ENCODE measurements at regions not wholly inside any gene's neighbourhood (a gene's known extent, or its start where the extent isn't known, plus 50 kb on each side); places are given as distances from the start of the nearest gene placed in this dataset.

DNA sequence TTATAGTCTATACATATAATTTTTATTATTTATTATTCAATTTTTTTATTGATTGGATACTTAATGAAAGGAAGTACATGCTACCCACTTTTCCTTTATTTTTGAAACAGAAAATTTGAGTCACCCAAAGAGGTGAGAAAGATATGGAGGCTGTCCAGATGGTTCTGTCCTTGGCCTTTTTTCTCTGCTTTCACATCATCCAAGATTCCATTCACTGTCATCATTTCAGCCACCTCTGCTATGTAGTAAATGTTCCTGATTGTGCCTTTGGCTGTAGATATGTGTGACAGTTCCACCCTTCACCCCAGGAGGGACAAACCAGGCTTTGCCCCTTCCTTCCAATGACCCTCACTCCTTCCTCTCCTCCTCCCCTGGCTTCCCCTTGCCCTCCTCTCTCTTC lies 675.7 kb upstream of the ID2 start:
- Histone ChIP-seq H3K9me3 (no peaks in the 10 kb centered on the region), H3K27me3 (no peaks in the 10 kb centered on the region), H3K4me3 (no peak overlapping the region), H3K36me3 (no peaks in the 10 kb centered on the region), H3K4me1 (peaks cover 0 to 14% (median 0%) of the 10 kb centered on the region in 3 donors), H3K27ac (no peak overlapping the region)
- no peak for DNase-seq
- intact Hi-C loops (cut with DNase I) = no loop called here
- TF ChIP-seq, protein P1, sequence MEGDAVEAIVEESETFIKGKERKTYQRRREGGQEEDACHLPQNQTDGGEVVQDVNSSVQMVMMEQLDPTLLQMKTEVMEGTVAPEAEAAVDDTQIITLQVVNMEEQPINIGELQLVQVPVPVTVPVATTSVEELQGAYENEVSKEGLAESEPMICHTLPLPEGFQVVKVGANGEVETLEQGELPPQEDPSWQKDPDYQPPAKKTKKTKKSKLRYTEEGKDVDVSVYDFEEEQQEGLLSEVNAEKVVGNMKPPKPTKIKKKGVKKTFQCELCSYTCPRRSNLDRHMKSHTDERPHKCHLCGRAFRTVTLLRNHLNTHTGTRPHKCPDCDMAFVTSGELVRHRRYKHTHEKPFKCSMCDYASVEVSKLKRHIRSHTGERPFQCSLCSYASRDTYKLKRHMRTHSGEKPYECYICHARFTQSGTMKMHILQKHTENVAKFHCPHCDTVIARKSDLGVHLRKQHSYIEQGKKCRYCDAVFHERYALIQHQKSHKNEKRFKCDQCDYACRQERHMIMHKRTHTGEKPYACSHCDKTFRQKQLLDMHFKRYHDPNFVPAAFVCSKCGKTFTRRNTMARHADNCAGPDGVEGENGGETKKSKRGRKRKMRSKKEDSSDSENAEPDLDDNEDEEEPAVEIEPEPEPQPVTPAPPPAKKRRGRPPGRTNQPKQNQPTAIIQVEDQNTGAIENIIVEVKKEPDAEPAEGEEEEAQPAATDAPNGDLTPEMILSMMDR (IDR thresholded peaks at IDR 0.05) = no peak
- TF ChIP-seq POLR2A (IDR thresholded peaks at IDR 0.05) = no peak

DNA sequence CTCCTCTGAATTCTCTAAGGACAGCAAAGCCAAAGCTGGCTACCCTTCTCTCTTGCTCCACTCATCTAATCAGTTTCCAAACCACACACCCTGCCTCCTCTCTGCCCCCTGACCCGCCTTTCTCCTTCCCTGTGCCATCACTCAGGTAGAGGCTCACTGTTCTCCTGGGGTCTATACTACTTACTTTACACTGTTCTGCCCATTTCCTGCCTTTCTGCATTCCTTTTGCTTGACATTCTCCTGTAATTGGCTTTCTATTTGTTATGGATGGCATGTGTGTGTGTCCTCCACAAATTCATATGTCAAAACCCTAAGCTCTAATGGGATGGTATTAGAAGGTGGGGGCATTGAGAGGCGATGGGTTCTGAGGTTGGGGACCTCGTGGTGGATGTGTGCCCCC lies 675.2 kb upstream of the ID2 start:
- Histone ChIP-seq H3K4me3 (no peak overlapping the region), H3K27ac (no peak overlapping the region), H3K4me1 (peaks cover 0 to 14% (median 0%) of the 10 kb centered on the region in 3 donors), H3K9me3 (no peaks in the 10 kb centered on the region), H3K27me3 (no peaks in the 10 kb centered on the region), H3K36me3 (no peaks in the 10 kb centered on the region)
- TF ChIP-seq POLR2A (IDR thresholded peaks at IDR 0.05) = no peak
- TF ChIP-seq, protein P1 (IDR thresholded peaks at IDR 0.05) = no peak
- DNase-seq = no peak
- 70 to 91% methylated on average over 3 of the region's 3 CpGs for WGBS, 2 donors
- intact Hi-C loops (cut with DNase I) = no loop called here

DNA sequence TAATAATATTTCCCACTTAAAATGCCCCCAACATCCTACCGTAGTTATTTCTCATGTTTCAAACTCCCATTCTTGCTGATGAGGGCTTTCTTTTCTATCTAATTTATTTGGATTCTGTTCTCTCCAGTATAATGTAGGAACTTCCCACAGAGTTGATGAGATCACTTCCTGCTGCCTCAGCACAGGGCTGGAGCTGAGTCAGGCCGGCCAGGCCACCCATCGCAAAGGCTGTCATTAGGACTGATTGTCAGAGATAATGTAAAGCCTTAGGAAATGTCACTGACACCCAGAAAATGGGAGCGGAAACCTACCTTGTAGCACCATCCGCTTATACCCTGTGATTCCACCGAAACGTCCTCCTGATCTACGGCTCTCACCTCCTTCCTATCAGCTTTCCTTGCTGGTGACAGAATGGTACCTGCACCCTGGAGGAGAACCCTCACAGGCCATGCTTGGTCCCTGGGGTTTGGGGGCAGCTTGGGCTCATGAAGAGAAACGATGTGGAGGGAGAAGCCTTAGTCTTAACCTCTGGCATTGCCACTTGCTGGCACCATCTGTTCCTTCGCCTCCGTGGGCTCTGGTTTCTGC lies 672.8 kb upstream of the ID2 start:
- DNase-seq = no peak
- WGBS, 2 donors = 92% methylated on average over 11 of the region's 11 CpGs
- TF ChIP-seq, protein P1 (IDR thresholded peaks at IDR 0.05) = no peak
- no peak for TF ChIP-seq POLR2A (IDR thresholded peaks at IDR 0.05)
- intact Hi-C loops (cut with DNase I) = no loop called here
- H3K9me3 ChIP-seq = no peaks in the 10 kb centered on the region
- peaks cover 0 to 7% (median 0%) of the 10 kb centered on the region in 3 donors for H3K4me1 ChIP-seq
- no peaks in the 10 kb centered on the region for H3K36me3 ChIP-seq
- no peak overlapping the region for H3K27ac ChIP-seq
- no peaks in the 10 kb centered on the region for H3K27me3 ChIP-seq
- H3K4me3 ChIP-seq = no peak overlapping the region

DNA sequence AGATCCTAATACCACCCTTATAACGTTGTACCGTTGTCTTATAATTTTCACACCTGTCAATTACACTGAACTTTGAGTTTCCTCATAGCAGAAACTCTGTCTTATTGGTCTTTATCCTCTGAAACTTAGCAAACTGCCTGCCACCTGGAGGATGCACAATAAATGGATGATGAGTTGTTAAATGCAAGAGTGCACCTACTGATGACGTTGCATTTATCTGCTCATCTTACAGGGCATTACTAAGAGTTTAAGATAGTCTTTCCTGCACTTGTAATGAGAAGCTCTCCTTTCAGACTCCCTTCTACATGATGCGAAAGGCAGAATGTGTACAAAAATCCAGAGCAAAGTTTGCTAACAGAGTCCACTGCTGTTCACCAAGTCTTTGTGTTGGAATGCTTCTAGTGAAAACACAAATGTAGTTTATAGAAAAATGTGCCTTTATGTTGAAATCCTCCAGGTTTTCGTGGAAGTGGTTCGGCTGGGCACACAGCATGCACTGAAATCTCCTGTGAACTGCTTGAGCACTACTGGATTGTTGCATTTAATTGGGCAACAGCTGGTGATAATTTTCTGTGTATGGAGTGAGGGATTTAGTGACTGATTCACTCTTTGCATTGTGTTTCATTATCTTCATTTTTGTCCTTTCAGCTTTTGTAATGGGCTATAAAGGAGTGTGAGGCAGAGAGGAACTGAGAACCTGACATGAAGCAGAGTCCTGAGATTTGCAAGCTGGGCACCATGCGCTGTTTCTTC lies 665.8 kb upstream of the ID2 start:
- intact Hi-C loops (cut with DNase I) = no loop called here
- WGBS, 2 donors = 82 to 84% methylated on average over 7 of the region's 7 CpGs
- TF ChIP-seq, protein P1 (IDR thresholded peaks at IDR 0.05) = no peak
- no peak for TF ChIP-seq POLR2A (IDR thresholded peaks at IDR 0.05)
- DNase-seq = no peak
- Histone ChIP-seq H3K4me1 (no peaks in the 10 kb centered on the region), H3K27ac (no peak overlapping the region), H3K27me3 (no peaks in the 10 kb centered on the region), H3K36me3 (no peaks in the 10 kb centered on the region), H3K4me3 (no peak overlapping the region), H3K9me3 (no peaks in the 10 kb centered on the region)

DNA sequence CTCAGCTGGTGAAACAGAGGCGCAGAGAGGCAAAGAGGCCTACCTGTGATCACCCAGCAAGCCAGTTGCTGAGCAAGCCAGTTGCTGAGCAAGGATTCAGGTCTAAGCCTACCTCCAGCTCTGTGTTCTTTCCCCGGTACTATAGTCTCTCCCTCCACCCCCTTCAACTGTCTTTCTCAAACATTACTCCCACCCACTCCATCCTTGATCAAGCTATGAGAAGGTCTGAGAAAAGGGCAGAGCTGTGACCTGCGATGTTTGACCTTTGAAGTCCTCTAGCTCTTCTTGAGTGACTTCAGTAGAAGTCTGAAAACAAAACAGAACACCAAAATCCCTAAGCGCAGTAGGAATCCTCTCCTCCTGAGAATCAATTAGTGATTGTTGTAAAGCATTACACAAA lies 665.2 kb upstream of the ID2 start:
- Histone ChIP-seq H3K27me3 (no peaks in the 10 kb centered on the region), H3K27ac (no peak overlapping the region), H3K36me3 (no peaks in the 10 kb centered on the region), H3K9me3 (no peaks in the 10 kb centered on the region), H3K4me3 (no peak overlapping the region), H3K4me1 (no peaks in the 10 kb centered on the region)
- intact Hi-C loops (cut with DNase I) = no loop called here
- TF ChIP-seq POLR2A (IDR thresholded peaks at IDR 0.05) = no peak
- TF ChIP-seq, protein P1 (IDR thresholded peaks at IDR 0.05) = no peak
- 92 to 96% methylated on average over 4 of the region's 4 CpGs for WGBS, 2 donors
- no peak for DNase-seq
